ENCODE measurements at regions not wholly inside any gene's neighbourhood (a gene's known extent, or its start where the extent isn't known, plus 50 kb on each side); places are given as distances from the start of the nearest gene placed in this dataset.

- no peak overlapping the region for H3K4me3 ChIP-seq (ENCODE audit: control insufficient read depth, low read depth, low read length)
- no peak for TF ChIP-seq CTCF (IDR thresholded peaks at IDR 0.05; ENCODE audit: control insufficient read depth, insufficient read depth, low read depth, low read length, missing control alignments)
- DNase-seq (ENCODE audit: low read depth): no peak
Measured at GRCh38 chr12:88400302-88400701, 180.0 kb downstream of the KITLG start.

GRCh38 chr12:88401155-88401554, 179.1 kb downstream of the KITLG start:
- TF ChIP-seq CTCF (IDR thresholded peaks at IDR 0.05; ENCODE audit: control insufficient read depth, insufficient read depth, low read depth, low read length, missing control alignments): no peak
- no peak overlapping the region for H3K4me3 ChIP-seq (ENCODE audit: control insufficient read depth, low read depth, low read length)
- no peak for DNase-seq (ENCODE audit: low read depth)

- no peak for DNase-seq (ENCODE audit: low read depth)
- no peak for TF ChIP-seq CTCF (IDR thresholded peaks at IDR 0.05; ENCODE audit: control insufficient read depth, insufficient read depth, low read depth, low read length, missing control alignments)
- no peak overlapping the region for H3K4me3 ChIP-seq (ENCODE audit: control insufficient read depth, low read depth, low read length)
Measured at GRCh38 chr12:88406905-88407304, 173.4 kb downstream of the KITLG start.

GRCh38 chr12:88408823-88409222, 171.4 kb downstream of the KITLG start:
- no peak for DNase-seq (ENCODE audit: low read depth)
- TF ChIP-seq CTCF (IDR thresholded peaks at IDR 0.05; ENCODE audit: control insufficient read depth, insufficient read depth, low read depth, low read length, missing control alignments): no peak
- H3K4me3 ChIP-seq (ENCODE audit: control insufficient read depth, low read depth, low read length): no peak overlapping the region

GRCh38 chr12:88409257-88409656, 171.0 kb downstream of the KITLG start:
- DNase-seq (ENCODE audit: low read depth): no peak
- H3K4me3 ChIP-seq (ENCODE audit: control insufficient read depth, low read depth, low read length): no peak overlapping the region

GRCh38 chr12:88411689-88412088, 168.6 kb downstream of the KITLG start:
- H3K4me3 ChIP-seq (ENCODE audit: control insufficient read depth, low read depth, low read length): no peak overlapping the region
- no peak for TF ChIP-seq CTCF (IDR thresholded peaks at IDR 0.05; ENCODE audit: control insufficient read depth, insufficient read depth, low read depth, low read length, missing control alignments)
- DNase-seq (ENCODE audit: low read depth): no peak

More at GRCh38 chr12:88409257-88409656, 171.0 kb downstream of the KITLG start:
- no peak for TF ChIP-seq CTCF (IDR thresholded peaks at IDR 0.05; ENCODE audit: control insufficient read depth, insufficient read depth, low read depth, low read length, missing control alignments)

GRCh38 chr12:88413646-88414045, 166.6 kb downstream of the KITLG start:
- H3K4me3 ChIP-seq (ENCODE audit: control insufficient read depth, low read depth, low read length): no peak overlapping the region
- no peak for DNase-seq (ENCODE audit: low read depth)
- no peak for TF ChIP-seq CTCF (IDR thresholded peaks at IDR 0.05; ENCODE audit: control insufficient read depth, insufficient read depth, low read depth, low read length, missing control alignments)
